Neural crest cell (in vitro differentiated cells): ENCODE measurements at regions not wholly inside any gene's neighbourhood (a gene's known extent, or its start where the extent isn't known, plus 50 kb on each side); places are given as distances from the start of the nearest gene placed in this dataset.

Source experiments
- DNase-seq: peaks from one replicate; pipeline ENCODE4 v3.0.0; 2021; ENCODE audit warnings: low read depth, mixed read lengths, low spot score
- H3K27ac Mint-ChIP-seq: one replicate; pipeline ENCODE4 v1.8.0; 2021; ENCODE audit warnings: mild to moderate bottlenecking, mixed read lengths; ENCODE audit not compliant: unreplicated experiment
- H3K27me3 Mint-ChIP-seq: 2 replicates; pipeline ENCODE4 v1.8.0; 2021; ENCODE audit warnings: low read depth, mild to moderate bottlenecking, mixed read lengths
- H3K36me3 Mint-ChIP-seq: 2 replicates; pipeline ENCODE4 v1.8.0; 2021; ENCODE audit warnings: low read depth, mild to moderate bottlenecking, mixed read lengths
- H3K4me1 Mint-ChIP-seq: 2 replicates; pipeline ENCODE4 v1.8.0; 2021; ENCODE audit warnings: mixed read lengths
- H3K4me3 Mint-ChIP-seq: one replicate; pipeline ENCODE4 v1.8.0; 2021; ENCODE audit warnings: mild to moderate bottlenecking, mixed read lengths
- H3K9me3 Mint-ChIP-seq: 2 replicates; pipeline ENCODE4 v1.8.0; 2021; ENCODE audit warnings: mixed read lengths
- CTCF ChIP-seq: fragments of 200-600 bp; sonication (generic); conservative IDR thresholded peaks from 2 replicates; pipeline ENCODE4 v1.5.0; 2021; ENCODE audit warnings: antibody characterized with exemption, mild to moderate bottlenecking

- no peak for TF ChIP-seq CTCF
- Mint-ChIP-seq H3K4me1 (peaks cover 13% of the 10 kb centered on the region), H3K9me3 (peaks cover 10% of the 10 kb centered on the region), H3K4me3 (no peak overlapping the region), H3K27me3 (no peaks in the 10 kb centered on the region), H3K27ac (no peak overlapping the region), H3K36me3 (peaks cover 6% of the 10 kb centered on the region)
- DNase-seq, result no peak
These were observed 85.3 kb upstream of the PDE10A start for GRCh38 chr6:165748390-165748789.

GRCh38 chr6:165747963-165748362 is 84.9 kb upstream of the PDE10A start:
- Mint-ChIP-seq H3K4me3 (no peak overlapping the region), H3K27me3 (no peaks in the 10 kb centered on the region), H3K9me3 (peaks cover 10% of the 10 kb centered on the region), H3K36me3 (peaks cover 6% of the 10 kb centered on the region), H3K4me1 (peaks cover 13% of the 10 kb centered on the region), H3K27ac (no peak overlapping the region)
- TF ChIP-seq CTCF, result no peak
- DNase-seq, result no peak

- no peak for TF ChIP-seq CTCF
- Mint-ChIP-seq H3K4me1 (peaks cover 13% of the 10 kb centered on the region), H3K36me3 (peaks cover 6% of the 10 kb centered on the region), H3K27me3 (no peaks in the 10 kb centered on the region), H3K27ac (no peak overlapping the region), H3K9me3 (peaks cover 9% of the 10 kb centered on the region), H3K4me3 (no peak overlapping the region)
- peak; percentile 24 for DNase-seq
These were observed 83.3 kb upstream of the PDE10A start for GRCh38 chr6:165746331-165746730.

- peaks cover 6% of the 10 kb centered on the region for H3K36me3 Mint-ChIP-seq
- H3K4me1 Mint-ChIP-seq, result peaks cover 13% of the 10 kb centered on the region
- no peak for DNase-seq
- H3K27me3 Mint-ChIP-seq, result no peaks in the 10 kb centered on the region
- no peak for TF ChIP-seq CTCF
- H3K9me3 Mint-ChIP-seq, result peaks cover 8% of the 10 kb centered on the region
- H3K27ac Mint-ChIP-seq, result no peak overlapping the region
- no peak overlapping the region for H3K4me3 Mint-ChIP-seq
These were observed 82.5 kb upstream of the PDE10A start for GRCh38 chr6:165745492-165745891.

- TF ChIP-seq CTCF, result no peak
- Mint-ChIP-seq H3K27ac (no peak overlapping the region), H3K4me1 (peaks cover 13% of the 10 kb centered on the region), H3K36me3 (peaks cover 6% of the 10 kb centered on the region), H3K9me3 (peaks cover 5% of the 10 kb centered on the region), H3K27me3 (no peaks in the 10 kb centered on the region), H3K4me3 (no peak overlapping the region)
- no peak for DNase-seq
These were observed 81.7 kb upstream of the PDE10A start for GRCh38 chr6:165744555-165745228.
